SK-N-SH (cell line): ENCODE measurements at regions not wholly inside any gene's neighbourhood (a gene's known extent, or its start where the extent isn't known, plus 50 kb on each side); places are given as distances from the start of the nearest gene placed in this dataset.

Source experiments
- CTCF ChIA-PET: fragments of 300-600, 350-600 bp; formaldehyde crosslinking; extraction: SDS; loops from one replicate; lab custom pipeline; 2021; lab: Yijun Ruan, JAX
- POLR2A ChIA-PET: fragments of 350-600 bp; sonication (Branson Sonifier 250); formaldehyde crosslinking; extraction: SDS; loops from one replicate; lab custom pipeline; 2020; ENCODE audit warnings: antibody characterized with exemption, inconsistent platforms; lab: Yijun Ruan, JAX
- DNase-seq: peaks from one replicate; pipeline ENCODE4 v3.0.0; 2012
- H2AFZ ChIP-seq: fragments of 200-600 bp; sonication (generic); 2 replicates; pipeline ENCODE4 v1.8.1; 2016; ENCODE audit warnings: antibody characterized with exemption, mild to moderate bottlenecking, low read depth
- H3F3A ChIP-seq: fragments of 200-600 bp; sonication (generic); replicated peaks from 2 replicates; pipeline ENCODE3; 2016; ENCODE audit warnings: antibody characterized with exemption, mild to moderate bottlenecking; ENCODE audit not compliant: insufficient read depth
- H3K27ac ChIP-seq, 2 experiments: fragments of 200-500 bp in 1 of 2; fragments of 200-600 bp in 1 of 2; sonication (Bioruptor generic) in 1 of 2; sonication (generic), shearing (Covaris generic) in 1 of 2; 2 replicates each; pipeline versions ENCODE4 v1.5.1 to v1.6.1; 2014 to 2016; ENCODE audit warnings: low read depth in 2 of 2, inconsistent platforms in 1 of 2, low read length in 1 of 2, mild to moderate bottlenecking in 1 of 2, mixed read lengths in 1 of 2
- H3K27me3 ChIP-seq: fragments of 200-600 bp; sonication (generic), shearing (Covaris generic); 2 replicates; pipeline ENCODE4 v1.6.1; 2016; ENCODE audit warnings: mixed run types; ENCODE audit not compliant: insufficient read depth
- H3K36me3 ChIP-seq, 2 experiments: fragments of 200-500 bp in 1 of 2; fragments of 200-600 bp in 1 of 2; sonication (Bioruptor generic) in 1 of 2; sonication (generic) in 1 of 2; replicated peaks in 1 of 2; 2 replicates each; pipeline versions ENCODE3 to v1.5.1; 2014 to 2016; ENCODE audit warnings: low read length in 1 of 2, mild to moderate bottlenecking in 1 of 2; ENCODE audit not compliant: insufficient read depth in 2 of 2, control insufficient read depth in 1 of 2
- H3K4me1 ChIP-seq, 2 experiments: fragments of 200-500 bp in 1 of 2; fragments of 200-600 bp in 1 of 2; sonication (Bioruptor generic) in 1 of 2; sonication (generic), shearing (Covaris generic) in 1 of 2; 2 replicates each; pipeline versions ENCODE4 v1.5.1 to v1.6.1; 2014 to 2016; ENCODE audit warnings: low read depth in 1 of 2, low read length in 1 of 2, mixed run types in 1 of 2; ENCODE audit not compliant: insufficient read depth in 2 of 2, control insufficient read depth in 1 of 2
- H3K4me2 ChIP-seq: fragments of 200-600 bp; sonication (generic), shearing (Covaris generic); 2 replicates; pipeline ENCODE4 v1.6.1; 2017; ENCODE audit warnings: mixed run types
- H3K4me3 ChIP-seq, 2 experiments: fragments of 200-500 bp in 1 of 2; fragments of 200-600 bp in 1 of 2; sonication (Bioruptor generic) in 1 of 2; sonication (generic), shearing (Covaris generic) in 1 of 2; 2 replicates each; pipeline versions ENCODE4 v1.5.1 to v1.8.1; 2014 to 2016; ENCODE audit warnings: low read depth in 2 of 2, inconsistent platforms in 1 of 2, low read length in 1 of 2, mild to moderate bottlenecking in 1 of 2, mixed read lengths in 1 of 2, moderate library complexity in 1 of 2
- H3K79me2 ChIP-seq: fragments of 200-600 bp; sonication (generic); 2 replicates; pipeline ENCODE4 v1.8.1; 2017; ENCODE audit warnings: mild to moderate bottlenecking; ENCODE audit not compliant: insufficient read depth
- H3K9ac ChIP-seq: fragments of 200-600 bp; sonication (generic); 2 replicates; pipeline ENCODE4 v1.6.1; 2017; ENCODE audit warnings: mixed run types
- H3K9me2 ChIP-seq: fragments of 200-600 bp; sonication (generic); 2 replicates; pipeline ENCODE4 v1.6.1; 2017; ENCODE audit warnings: mixed run types
- H3K9me3 ChIP-seq: fragments of 200-600 bp; sonication (generic); 2 replicates; pipeline ENCODE4 v1.6.1; 2017; ENCODE audit warnings: mixed run types, mild to moderate bottlenecking, moderate library complexity
- H4K20me1 ChIP-seq: fragments of 200-600 bp; sonication (generic); 2 replicates; pipeline ENCODE4 v1.6.1; 2017; ENCODE audit warnings: mild to moderate bottlenecking, mixed run types; ENCODE audit not compliant: insufficient read depth
- CHD2 ChIP-seq: fragments of 150-350 bp; IDR thresholded peaks from 2 replicates; pipeline ENCODE4 v1.6.1; 2018; ENCODE audit warnings: low read length; ENCODE audit not compliant: partially characterized antibody
- EP300 ChIP-seq, 2 experiments: IDR thresholded peaks; 2 replicates each; pipeline versions ENCODE4 v1.4.0 to v1.6.1; 2012; ENCODE audit warnings: borderline replicate concordance in 1 of 2, low read depth in 1 of 2, low read length in 1 of 2
- EZH2phosphoT487 ChIP-seq: fragments of 200-600 bp; sonication (generic); IDR thresholded peaks from 2 replicates; pipeline ENCODE4 v1.6.1; 2017; ENCODE audit warnings: low read depth, mixed run types, mild to moderate bottlenecking, antibody characterized with exemption, moderate library complexity, borderline replicate concordance
- FOSL2 ChIP-seq: IDR thresholded peaks from 2 replicates; pipeline ENCODE4 v1.4.0; 2012; ENCODE audit warnings: low read depth, mild to moderate bottlenecking, moderate library complexity, borderline replicate concordance
- FOXM1 ChIP-seq: IDR thresholded peaks from 2 replicates; pipeline ENCODE4 v1.4.0; 2012; ENCODE audit warnings: low read depth, mild to moderate bottlenecking
- MEF2A ChIP-seq: IDR thresholded peaks from 2 replicates; pipeline ENCODE4 v1.4.0; 2012; ENCODE audit warnings: low read depth, borderline replicate concordance
- NFIC ChIP-seq: IDR thresholded peaks from 2 replicates; pipeline ENCODE4 v1.4.0; 2012; ENCODE audit warnings: borderline replicate concordance
- RCOR1 ChIP-seq: fragments of 150-350 bp; IDR thresholded peaks from 2 replicates; pipeline ENCODE4 v1.6.1; 2017; ENCODE audit warnings: antibody characterized with exemption, low read length
- REST ChIP-seq: IDR thresholded peaks from 2 replicates; pipeline ENCODE4 v1.6.1; 2012; ENCODE audit warnings: mild to moderate bottlenecking, low read depth, low read length, moderate library complexity
- RFX5 ChIP-seq: IDR thresholded peaks from 2 replicates; pipeline ENCODE4 v1.6.1; 2012; ENCODE audit warnings: mild to moderate bottlenecking, improper control_type of control experiment, low read length
- SIN3A ChIP-seq: IDR thresholded peaks from 2 replicates; pipeline ENCODE4 v1.6.1; 2012; ENCODE audit warnings: low read depth, mild to moderate bottlenecking, low read length, moderate library complexity, borderline replicate concordance
- SMC3 ChIP-seq: IDR thresholded peaks from 2 replicates; pipeline ENCODE4 v1.6.1; 2012; ENCODE audit warnings: low read depth, low read length, improper control_type of control experiment
- TEAD4 ChIP-seq: IDR thresholded peaks from 2 replicates; pipeline ENCODE4 v1.4.0; 2012; ENCODE audit warnings: mild to moderate bottlenecking, borderline replicate concordance; ENCODE audit not compliant: insufficient read depth
- YY1 ChIP-seq: IDR thresholded peaks from 2 replicates; pipeline ENCODE4 v1.4.0; 2012; ENCODE audit warnings: low read depth, mild to moderate bottlenecking
- WGBS: methylation state at CpG from one replicate; pipeline ENCODE4 v1.1.6; 2017; ENCODE audit warnings: low lambda C conversion rate; 5-methylcytosine and 5-hydroxymethylcytosine counted together
- TF ChIP-seq, protein P1 (sequence below): IDR thresholded peaks from 2 replicates; pipeline ENCODE4 v1.4.0; 2012; ENCODE audit warnings: low read depth, borderline replicate concordance
- TF ChIP-seq, protein P2 (sequence below): IDR thresholded peaks from 2 replicates; pipeline ENCODE4 v1.4.0; 2012; ENCODE audit warnings: low read depth, borderline replicate concordance
- TF ChIP-seq, protein P3 (sequence below): fragments of 150-350 bp; IDR thresholded peaks from 2 replicates; pipeline ENCODE4 v1.6.1; 2017; ENCODE audit warnings: antibody characterized with exemption, low read length, low read depth, borderline replicate concordance

- TF ChIP-seq, protein P1, sequence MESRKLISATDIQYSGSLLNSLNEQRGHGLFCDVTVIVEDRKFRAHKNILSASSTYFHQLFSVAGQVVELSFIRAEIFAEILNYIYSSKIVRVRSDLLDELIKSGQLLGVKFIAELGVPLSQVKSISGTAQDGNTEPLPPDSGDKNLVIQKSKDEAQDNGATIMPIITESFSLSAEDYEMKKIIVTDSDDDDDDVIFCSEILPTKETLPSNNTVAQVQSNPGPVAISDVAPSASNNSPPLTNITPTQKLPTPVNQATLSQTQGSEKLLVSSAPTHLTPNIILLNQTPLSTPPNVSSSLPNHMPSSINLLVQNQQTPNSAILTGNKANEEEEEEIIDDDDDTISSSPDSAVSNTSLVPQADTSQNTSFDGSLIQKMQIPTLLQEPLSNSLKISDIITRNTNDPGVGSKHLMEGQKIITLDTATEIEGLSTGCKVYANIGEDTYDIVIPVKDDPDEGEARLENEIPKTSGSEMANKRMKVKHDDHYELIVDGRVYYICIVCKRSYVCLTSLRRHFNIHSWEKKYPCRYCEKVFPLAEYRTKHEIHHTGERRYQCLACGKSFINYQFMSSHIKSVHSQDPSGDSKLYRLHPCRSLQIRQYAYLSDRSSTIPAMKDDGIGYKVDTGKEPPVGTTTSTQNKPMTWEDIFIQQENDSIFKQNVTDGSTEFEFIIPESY: no peak
- no peak for TF ChIP-seq TEAD4
- no peak for TF ChIP-seq RFX5
- TF ChIP-seq, all 33 proteins: peak for 0
Observed at GRCh38 chr2:41827354-41827971, 220.4 kb upstream of the PKDCC start (continued).

- Histone ChIP-seq H3K9me2 (no peaks in the 10 kb centered on the region), H3K36me3 (no peaks in the 10 kb centered on the region), H4K20me1 (no peaks in the 10 kb centered on the region), H3K9ac (no peak overlapping the region), H2AFZ (no peak overlapping the region), H3K9me3 (no peaks in the 10 kb centered on the region), H3K27me3 (0 out of 2 replicates have a peak, but pooled peaks cover 6% of the 10 kb centered on the region), H3K4me2 (no peak overlapping the region), H3K79me2 (no peaks in the 10 kb centered on the region), H3K27ac (no peak overlapping the region), H3F3A (no peaks in the 10 kb centered on the region), H3K4me1 (no peaks in the 10 kb centered on the region), H3K4me3 (no peak overlapping the region)
- TF ChIP-seq FOSL2 (no peak), RFX5 (no peak), SMC3 (no peak), REST (no peak), CHD2 (no peak), RCOR1 (no peak), FOXM1 (no peak), EZH2phosphoT487 (no peak), MEF2A (no peak), NFIC (no peak), EP300 (IDR thresholded peaks at IDR 0.05; ENCODE audit: borderline replicate concordance in 1 of 2, low read depth in 1 of 2, low read length in 1 of 2) (no peak), YY1 (no peak), SIN3A (no peak)
- TF ChIP-seq, protein P2, sequence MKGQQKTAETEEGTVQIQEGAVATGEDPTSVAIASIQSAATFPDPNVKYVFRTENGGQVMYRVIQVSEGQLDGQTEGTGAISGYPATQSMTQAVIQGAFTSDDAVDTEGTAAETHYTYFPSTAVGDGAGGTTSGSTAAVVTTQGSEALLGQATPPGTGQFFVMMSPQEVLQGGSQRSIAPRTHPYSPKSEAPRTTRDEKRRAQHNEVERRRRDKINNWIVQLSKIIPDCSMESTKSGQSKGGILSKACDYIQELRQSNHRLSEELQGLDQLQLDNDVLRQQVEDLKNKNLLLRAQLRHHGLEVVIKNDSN: no peak
- TF ChIP-seq, protein P1: no peak
- TF ChIP-seq, protein P3, sequence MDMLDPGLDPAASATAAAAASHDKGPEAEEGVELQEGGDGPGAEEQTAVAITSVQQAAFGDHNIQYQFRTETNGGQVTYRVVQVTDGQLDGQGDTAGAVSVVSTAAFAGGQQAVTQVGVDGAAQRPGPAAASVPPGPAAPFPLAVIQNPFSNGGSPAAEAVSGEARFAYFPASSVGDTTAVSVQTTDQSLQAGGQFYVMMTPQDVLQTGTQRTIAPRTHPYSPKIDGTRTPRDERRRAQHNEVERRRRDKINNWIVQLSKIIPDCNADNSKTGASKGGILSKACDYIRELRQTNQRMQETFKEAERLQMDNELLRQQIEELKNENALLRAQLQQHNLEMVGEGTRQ: no peak
- WGBS: 6% methylated on average over 1 of the region's 1 CpG
- POLR2A ChIA-PET: no interaction called here
- DNase-seq: no peak
- CTCF ChIA-PET: interaction anchor here (0.9 to 7.2 kb wide), 4 partner anchors 10 to 258 kb away, joined by 4 to 44 read pairs (median 8); no protein-coding TSS in a partner anchor
Observed at GRCh38 chr2:41828052-41828643, 219.7 kb upstream of the PKDCC start.
